ENCODE measurements at regions not wholly inside any gene's neighbourhood (a gene's known extent, or its start where the extent isn't known, plus 50 kb on each side); places are given as distances from the start of the nearest gene placed in this dataset.

GRCh38 chr2:207240649-207241048 lies 74.9 kb upstream of the KLF7 start:
- H3K27me3 ChIP-seq, result no peaks in the 10 kb centered on the region
- no peaks in the 10 kb centered on the region for H3K4me1 ChIP-seq
- intact Hi-C loops (cut with DNase I), result no loop called here
- H3K36me3 ChIP-seq, result no peaks in the 10 kb centered on the region
- no peak for DNase-seq
- TF ChIP-seq CTCF (IDR thresholded peaks at IDR 0.05) (no peak), POLR2A (IDR thresholded peaks at IDR 0.05) (no peak)
- WGBS, 2 donors, result 100% methylated on average over 1 of the region's 1 CpG
- no peaks in the 10 kb centered on the region for H3K9me3 ChIP-seq
- no peak overlapping the region for H3K27ac ChIP-seq
- H3K4me3 ChIP-seq (replicated peaks in 1 of 3), result no peak overlapping the region

GRCh38 chr2:207241198-207241597 lies 75.5 kb upstream of the KLF7 start:
- no peaks in the 10 kb centered on the region for H3K36me3 ChIP-seq
- no peaks in the 10 kb centered on the region for H3K27me3 ChIP-seq
- WGBS, 2 donors, result 89 to 93% methylated on average over 3 of the region's 3 CpGs
- TF ChIP-seq CTCF (IDR thresholded peaks at IDR 0.05), result no peak
- no peak for TF ChIP-seq POLR2A (IDR thresholded peaks at IDR 0.05)
- no peak for DNase-seq
- H3K27ac ChIP-seq, result no peak overlapping the region
- H3K4me1 ChIP-seq, result no peaks in the 10 kb centered on the region
- intact Hi-C loops (cut with DNase I), result no loop called here
- no peaks in the 10 kb centered on the region for H3K9me3 ChIP-seq
- H3K4me3 ChIP-seq (replicated peaks in 1 of 3), result no peak overlapping the region

- Histone ChIP-seq H3K4me3 (replicated peaks in 1 of 3) (no peak overlapping the region), H3K9me3 (no peaks in the 10 kb centered on the region), H3K4me1 (no peaks in the 10 kb centered on the region), H3K27ac (no peak overlapping the region), H3K27me3 (no peaks in the 10 kb centered on the region), H3K36me3 (no peaks in the 10 kb centered on the region)
- intact Hi-C loops (cut with DNase I), result no loop called here
- DNase-seq, result no peak
- TF ChIP-seq POLR2A (IDR thresholded peaks at IDR 0.05) (no peak), CTCF (IDR thresholded peaks at IDR 0.05) (no peak)
- 89 to 93% methylated on average over 1 of the region's 1 CpG for WGBS, 2 donors
Observed at GRCh38 chr2:207243601-207244000, 77.9 kb upstream of the KLF7 start.

- Histone ChIP-seq H3K4me1 (no peaks in the 10 kb centered on the region), H3K27me3 (no peaks in the 10 kb centered on the region), H3K36me3 (no peaks in the 10 kb centered on the region), H3K4me3 (replicated peaks in 1 of 3) (no peak overlapping the region), H3K27ac (no peak overlapping the region), H3K9me3 (no peaks in the 10 kb centered on the region)
- no peak for DNase-seq
- WGBS, 2 donors, result 66 to 73% methylated on average over 7 of the region's 7 CpGs
- intact Hi-C loops (cut with DNase I), result no loop called here
- no peak for TF ChIP-seq CTCF (IDR thresholded peaks at IDR 0.05)
- TF ChIP-seq POLR2A (IDR thresholded peaks at IDR 0.05), result no peak
Observed at GRCh38 chr2:207244971-207245925, 79.5 kb upstream of the KLF7 start.

GRCh38 chr2:207248702-207249377 lies 83.1 kb upstream of the KLF7 start:
- no peak for DNase-seq
- Histone ChIP-seq H3K4me3 (replicated peaks in 1 of 3) (no peak overlapping the region), H3K27me3 (no peaks in the 10 kb centered on the region), H3K27ac (no peak overlapping the region), H3K4me1 (no peaks in the 10 kb centered on the region), H3K9me3 (no peaks in the 10 kb centered on the region), H3K36me3 (no peaks in the 10 kb centered on the region)
- intact Hi-C loops (cut with DNase I), result no loop called here
- TF ChIP-seq CTCF (IDR thresholded peaks at IDR 0.05) (no peak), POLR2A (IDR thresholded peaks at IDR 0.05) (no peak)
- 95 to 97% methylated on average over 4 of the region's 4 CpGs for WGBS, 2 donors

All from thyroid gland (tissue), 4 donors.